C4-2B (cell line): ENCODE measurements at regions not wholly inside any gene's neighbourhood (a gene's known extent, or its start where the extent isn't known, plus 50 kb on each side); places are given as distances from the start of the nearest gene placed in this dataset.

Experiments
- H3K27ac ChIP-seq: fragments of 450-650 bp; 2 replicates; pipeline ENCODE4 v1.5.1; 2017
- ZFX ChIP-seq: fragments of 450-650 bp; IDR thresholded peaks from 2 replicates; pipeline ENCODE4 v1.6.1; 2017
- TF ChIP-seq, protein P1 (sequence below): fragments of 450-650 bp; conservative IDR thresholded peaks from 2 replicates; pipeline ENCODE4 v1.5.1; 2017; ENCODE audit warnings: mild to moderate bottlenecking

DNA sequence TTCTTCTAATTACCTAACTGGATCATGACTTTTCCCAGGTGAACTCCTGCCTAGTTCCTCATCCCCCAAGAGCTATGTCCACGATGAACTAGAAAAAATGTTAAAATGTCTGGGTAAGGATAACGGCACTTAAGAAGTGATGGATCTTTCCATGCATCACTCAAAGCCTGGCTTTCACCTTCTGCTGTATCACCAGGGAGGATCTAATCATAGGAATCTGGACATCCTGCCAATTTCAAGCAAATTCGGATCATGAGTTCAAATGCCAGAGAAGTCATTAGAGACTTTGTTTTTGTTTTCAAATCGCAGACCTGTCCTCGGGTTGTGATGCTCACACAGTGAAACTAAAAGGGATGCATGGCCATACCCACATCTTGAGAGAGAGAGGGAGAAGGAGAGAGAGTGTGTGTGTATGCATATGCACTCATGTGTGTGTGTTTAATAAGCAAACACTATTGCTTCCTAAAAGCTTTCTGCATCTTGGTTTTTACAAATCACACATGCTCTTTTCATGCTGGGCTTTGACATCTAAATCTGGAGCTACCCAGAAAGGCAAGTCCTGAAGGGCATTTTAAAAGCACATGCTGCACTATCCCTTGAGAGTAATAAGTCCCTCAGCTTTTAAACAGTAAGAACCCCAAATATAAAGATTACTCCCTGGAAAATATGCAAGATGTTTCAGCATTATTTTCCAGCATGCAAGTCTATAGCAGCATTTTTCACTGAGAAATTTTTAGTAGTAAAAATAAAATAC is 524.6 kb upstream of the NOX3 start:
- H3K27ac ChIP-seq: no peak overlapping the region
- no peak for TF ChIP-seq ZFX
- TF ChIP-seq, protein P1, sequence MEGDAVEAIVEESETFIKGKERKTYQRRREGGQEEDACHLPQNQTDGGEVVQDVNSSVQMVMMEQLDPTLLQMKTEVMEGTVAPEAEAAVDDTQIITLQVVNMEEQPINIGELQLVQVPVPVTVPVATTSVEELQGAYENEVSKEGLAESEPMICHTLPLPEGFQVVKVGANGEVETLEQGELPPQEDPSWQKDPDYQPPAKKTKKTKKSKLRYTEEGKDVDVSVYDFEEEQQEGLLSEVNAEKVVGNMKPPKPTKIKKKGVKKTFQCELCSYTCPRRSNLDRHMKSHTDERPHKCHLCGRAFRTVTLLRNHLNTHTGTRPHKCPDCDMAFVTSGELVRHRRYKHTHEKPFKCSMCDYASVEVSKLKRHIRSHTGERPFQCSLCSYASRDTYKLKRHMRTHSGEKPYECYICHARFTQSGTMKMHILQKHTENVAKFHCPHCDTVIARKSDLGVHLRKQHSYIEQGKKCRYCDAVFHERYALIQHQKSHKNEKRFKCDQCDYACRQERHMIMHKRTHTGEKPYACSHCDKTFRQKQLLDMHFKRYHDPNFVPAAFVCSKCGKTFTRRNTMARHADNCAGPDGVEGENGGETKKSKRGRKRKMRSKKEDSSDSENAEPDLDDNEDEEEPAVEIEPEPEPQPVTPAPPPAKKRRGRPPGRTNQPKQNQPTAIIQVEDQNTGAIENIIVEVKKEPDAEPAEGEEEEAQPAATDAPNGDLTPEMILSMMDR: no peak

DNA sequence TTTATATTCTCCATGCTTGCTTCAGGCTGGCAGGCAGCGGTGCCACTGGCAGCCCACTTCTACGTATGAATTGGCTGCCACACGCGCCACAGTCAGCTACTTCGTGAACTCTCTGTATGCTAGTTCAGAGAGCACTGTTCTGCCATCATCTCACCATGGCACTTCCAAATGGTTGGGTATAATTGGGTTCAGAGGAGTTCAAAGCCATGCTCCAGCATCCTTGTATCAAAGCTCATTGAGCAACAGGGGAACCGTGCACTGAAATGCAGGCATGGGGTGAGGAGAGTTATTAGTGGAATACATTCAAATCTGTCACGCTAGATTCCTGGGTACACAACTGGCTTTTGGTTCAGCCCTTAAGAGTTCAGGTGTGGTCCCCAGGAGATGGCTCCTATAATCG is 519.9 kb upstream of the NOX3 start:
- TF ChIP-seq ZFX: no peak
- TF ChIP-seq, protein P1: no peak
- no peak overlapping the region for H3K27ac ChIP-seq

DNA sequence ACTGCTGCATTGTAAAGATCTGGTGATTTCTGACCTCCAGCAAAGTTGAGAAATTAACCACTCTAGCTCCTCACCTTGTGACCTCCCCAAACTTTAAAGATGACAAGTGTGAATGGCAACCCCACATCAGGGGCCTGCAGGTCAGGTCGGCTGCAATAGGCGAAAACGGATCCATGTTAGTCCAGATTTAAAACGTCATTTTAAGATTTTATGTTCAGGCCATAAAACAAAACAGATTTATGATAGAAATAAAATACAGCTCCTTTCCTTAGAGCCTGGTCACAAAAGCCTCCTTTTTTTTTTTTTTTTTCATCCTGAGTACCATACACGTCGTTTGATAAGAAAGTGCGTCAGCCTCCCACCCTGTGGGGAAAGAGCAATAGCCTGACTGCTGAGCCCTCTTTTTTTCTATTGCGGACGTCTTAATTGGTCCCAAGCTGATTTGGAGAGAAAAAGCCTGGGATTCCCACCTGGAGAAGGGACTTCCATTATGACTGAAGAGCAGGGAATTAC is 519.2 kb upstream of the NOX3 start:
- no peak for TF ChIP-seq ZFX
- TF ChIP-seq, protein P1: no peak
- H3K27ac ChIP-seq: no peak overlapping the region

DNA sequence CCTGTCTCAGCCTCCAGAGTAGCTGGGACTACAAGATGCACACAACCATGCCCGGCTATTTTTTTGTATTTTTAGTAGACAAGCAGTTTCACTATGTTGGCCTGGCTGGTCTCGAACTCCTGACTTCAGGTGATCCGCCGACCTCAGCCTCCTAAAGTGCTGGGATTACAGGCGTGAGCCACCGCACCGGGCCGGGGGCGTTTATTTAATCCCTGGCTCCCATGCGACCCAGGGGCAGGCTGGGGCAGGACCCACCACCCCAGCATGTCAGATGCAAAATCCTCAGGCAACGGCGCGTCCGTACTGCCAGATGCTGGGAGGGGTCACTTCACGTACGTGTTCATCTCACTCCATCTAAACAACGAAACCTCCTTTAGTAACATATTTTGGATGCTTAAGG is 518.7 kb upstream of the NOX3 start:
- H3K27ac ChIP-seq: no peak overlapping the region
- TF ChIP-seq, protein P1: no peak
- TF ChIP-seq ZFX: no peak

DNA sequence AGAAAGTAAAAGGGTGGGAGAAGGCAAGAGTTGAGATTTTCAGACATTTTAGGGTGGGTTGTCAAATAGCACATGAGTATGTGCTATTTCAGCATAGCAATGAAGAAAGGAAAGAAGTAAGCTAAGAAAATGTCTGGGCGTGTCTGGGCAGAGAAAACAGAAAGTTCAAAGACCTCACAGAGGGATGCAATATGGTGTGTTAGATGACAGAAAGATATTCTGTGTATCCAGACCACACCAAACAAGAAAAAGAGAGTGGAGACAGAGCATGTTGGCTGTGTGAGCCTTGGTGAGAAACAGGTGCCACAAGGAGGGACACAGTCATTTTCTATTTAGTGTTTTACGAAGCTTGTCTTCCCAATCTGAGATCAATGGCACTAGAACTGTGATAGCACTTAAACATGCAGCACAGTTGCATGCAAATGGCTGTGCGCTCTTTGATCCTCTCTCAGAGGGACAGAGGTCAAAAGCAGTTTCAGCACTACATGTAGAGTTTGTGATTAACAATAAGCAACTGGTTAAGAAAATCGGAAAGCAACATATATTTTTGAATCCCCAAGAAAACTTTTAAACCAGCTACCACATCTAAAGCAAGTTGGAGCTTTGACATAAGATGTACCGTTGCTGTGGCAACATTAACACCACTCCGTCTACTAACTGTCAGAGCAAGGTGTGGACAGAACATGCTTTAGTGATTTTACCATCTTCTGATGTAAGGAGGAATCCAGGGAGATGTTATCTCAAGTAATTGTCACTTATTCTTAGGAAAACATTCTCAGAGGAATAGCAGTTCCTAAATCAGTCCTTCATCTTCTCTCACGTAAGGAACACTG is 515.5 kb upstream of the NOX3 start:
- no peak overlapping the region for H3K27ac ChIP-seq
- TF ChIP-seq ZFX: no peak
- TF ChIP-seq, protein P1: no peak

DNA sequence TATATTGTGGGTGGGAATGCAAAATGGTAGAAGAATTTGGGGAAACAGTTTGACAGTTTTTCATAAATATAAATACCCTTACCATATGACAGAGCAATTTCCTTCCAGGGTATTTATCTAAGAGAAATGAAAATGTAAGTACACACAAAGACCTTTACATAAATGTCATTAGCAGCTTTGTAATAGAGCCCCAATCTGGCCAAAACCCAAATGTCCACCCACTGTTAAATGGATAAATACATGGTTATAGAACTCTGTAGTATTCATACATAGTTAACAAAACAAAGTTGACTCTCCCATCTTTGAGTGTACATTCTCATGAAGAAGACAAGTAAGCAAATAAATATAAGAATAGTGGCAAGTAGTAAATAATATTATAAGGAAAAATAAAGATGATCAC is 514.8 kb upstream of the NOX3 start:
- TF ChIP-seq, protein P1: no peak
- TF ChIP-seq ZFX: no peak
- no peak overlapping the region for H3K27ac ChIP-seq

DNA sequence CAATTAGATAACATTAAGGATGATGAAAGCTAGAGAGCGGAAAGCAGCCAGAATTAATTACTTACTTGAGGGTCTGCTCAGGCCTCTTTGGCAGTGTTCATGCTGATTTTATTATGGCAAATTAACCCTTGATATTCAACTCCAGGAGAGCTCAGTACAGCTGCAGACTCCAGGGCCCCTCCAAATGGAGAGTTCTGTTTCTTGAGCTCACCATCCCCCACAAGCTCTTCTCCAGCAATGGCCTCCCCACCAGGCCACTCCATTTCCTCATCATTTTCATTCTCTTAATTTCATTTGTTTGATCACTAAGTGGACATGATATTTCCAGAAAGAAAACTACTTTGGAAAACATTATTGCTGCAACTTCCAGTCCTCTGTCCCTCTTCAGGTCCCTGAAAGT is 513.3 kb upstream of the NOX3 start:
- TF ChIP-seq, protein P1: no peak
- TF ChIP-seq ZFX: no peak
- H3K27ac ChIP-seq: no peak overlapping the region
